NCI-H510A (cell line): ENCODE measurements at regions not wholly inside any gene's neighbourhood (a gene's known extent, or its start where the extent isn't known, plus 50 kb on each side); places are given as distances from the start of the nearest gene placed in this dataset.
"Not testable (repeated sequence)": the region's sequence is repeated elsewhere in the genome, so short reads cannot be mapped to it uniquely, and the experiment has no call there.

Experiments
- DNase-seq: peaks from one replicate; lab custom pipeline; 2025; lab: John Stamatoyannopoulos, UW

DNA sequence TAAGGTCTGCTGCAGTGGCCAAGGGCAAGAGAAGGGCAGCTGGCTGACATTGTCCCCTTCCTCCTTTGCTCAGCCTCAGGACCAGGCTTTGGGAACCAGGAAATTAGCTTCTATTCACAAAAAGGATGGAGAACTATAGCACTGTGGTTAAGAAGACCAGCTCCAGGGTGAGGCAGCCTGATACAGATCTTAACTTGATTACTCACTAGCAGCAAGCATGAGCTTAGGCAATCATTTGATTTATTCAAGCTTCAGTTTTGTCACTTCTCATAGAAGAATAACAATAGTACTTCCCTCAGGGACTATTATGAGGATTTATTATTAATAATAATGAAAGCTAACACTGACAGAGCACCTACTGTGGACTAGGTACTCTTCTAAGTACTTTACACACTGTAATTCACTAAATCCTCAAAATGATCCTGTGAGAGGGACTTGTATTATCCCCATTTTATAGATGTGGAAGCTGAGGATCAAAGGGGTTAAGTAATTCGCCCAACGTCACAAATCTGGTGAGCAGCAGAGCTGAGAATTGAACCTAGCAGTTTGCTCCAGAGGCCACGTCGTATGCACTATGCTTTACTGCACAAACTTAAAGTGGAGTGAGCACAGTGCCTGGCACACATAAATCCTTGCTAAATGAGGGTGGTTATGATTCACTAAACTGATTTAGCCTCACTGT lies 130.4 kb upstream of the PAK3 start:
- no peak for DNase-seq

DNA sequence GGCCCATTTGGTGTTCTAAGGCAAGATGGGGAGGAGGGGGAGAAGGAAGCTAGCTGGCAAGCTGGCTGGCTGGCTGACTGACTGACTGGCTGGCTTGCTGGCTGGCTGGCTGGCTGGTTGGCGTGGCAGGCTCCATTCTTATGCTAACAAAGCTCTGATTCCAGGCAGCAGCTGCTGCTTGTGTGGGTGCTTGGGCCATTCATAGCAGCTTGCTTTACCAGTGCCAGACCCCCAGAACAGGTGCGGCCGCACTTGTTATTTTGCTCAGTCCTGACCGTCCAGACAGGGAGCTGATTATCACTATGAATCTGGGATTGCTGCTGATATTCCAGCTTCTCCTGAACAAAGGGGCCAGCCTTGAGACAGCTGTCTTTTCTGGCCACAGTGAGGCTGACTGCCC lies 131.2 kb upstream of the PAK3 start:
- no peak for DNase-seq

DNA sequence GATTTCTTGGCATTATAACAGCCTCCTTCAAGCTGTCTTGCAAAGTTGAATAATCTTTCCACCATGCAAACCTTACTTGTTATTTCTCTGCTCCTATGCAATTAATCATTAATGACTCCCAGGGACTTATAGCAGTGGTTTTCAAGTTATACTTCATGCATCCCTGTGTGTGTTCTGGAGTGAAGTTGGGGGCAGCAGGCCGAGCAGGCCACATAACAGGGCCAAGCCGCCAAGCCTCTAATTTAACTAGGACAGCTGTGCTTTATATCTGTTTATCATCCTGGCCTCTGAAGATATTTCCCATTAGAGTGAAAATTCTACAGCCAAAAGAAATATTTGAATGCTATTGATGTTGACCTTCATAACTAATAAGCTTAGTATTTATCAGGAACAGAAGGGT lies 133.5 kb upstream of the PAK3 start:
- DNase-seq, result no peak

DNA sequence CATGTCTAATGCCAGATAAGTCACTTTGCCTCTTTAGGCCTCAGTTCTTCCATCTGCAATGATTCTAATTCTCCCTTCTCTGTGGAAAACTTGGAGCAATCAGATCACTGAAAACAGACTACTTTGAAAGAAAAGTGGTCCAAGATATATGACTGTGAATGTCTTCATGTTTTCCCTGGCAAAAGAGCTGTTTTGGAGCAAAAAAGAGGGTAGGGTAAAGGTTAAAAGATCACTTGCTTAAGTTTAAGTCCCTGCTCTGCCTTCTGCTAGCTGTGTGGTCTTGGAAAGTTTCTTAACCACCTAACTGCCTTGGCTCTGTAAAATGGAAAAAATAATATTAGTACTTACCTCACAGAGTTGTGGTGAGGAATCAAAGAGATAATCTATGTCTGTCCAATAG lies 140.3 kb upstream of the PAK3 start:
- no peak for DNase-seq

DNA sequence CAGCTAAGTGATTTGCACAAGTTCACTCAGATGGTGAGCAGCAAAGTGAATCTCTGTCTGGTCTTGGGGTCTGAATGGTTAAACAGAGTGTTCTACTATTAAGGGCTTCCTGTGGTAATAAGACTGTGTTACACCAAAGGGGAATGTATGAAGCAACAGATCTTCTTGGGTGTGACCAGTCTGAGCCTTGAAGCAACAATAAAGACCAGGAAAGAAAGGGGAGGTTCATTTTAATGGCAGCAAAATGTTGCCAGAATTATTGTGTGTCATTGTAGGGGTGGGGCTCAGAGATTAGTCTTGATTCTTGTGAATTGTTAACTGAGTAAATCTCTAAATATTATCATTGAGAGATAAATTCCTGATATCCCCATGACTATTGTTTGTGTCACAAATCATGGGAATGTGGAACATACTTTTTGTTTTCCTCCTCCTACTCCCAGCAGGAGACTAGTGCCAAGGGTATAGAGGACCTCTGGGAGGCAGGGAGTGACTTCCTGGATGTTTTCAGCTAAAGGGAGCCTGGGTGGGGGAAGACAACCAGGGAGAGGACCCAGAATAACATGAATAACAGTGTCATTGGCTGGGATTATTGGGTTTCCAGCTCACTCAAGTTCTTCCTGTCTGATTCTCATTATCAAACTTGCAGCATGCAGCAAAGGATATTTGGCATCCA lies 141.4 kb upstream of the PAK3 start:
- no peak for DNase-seq

DNA sequence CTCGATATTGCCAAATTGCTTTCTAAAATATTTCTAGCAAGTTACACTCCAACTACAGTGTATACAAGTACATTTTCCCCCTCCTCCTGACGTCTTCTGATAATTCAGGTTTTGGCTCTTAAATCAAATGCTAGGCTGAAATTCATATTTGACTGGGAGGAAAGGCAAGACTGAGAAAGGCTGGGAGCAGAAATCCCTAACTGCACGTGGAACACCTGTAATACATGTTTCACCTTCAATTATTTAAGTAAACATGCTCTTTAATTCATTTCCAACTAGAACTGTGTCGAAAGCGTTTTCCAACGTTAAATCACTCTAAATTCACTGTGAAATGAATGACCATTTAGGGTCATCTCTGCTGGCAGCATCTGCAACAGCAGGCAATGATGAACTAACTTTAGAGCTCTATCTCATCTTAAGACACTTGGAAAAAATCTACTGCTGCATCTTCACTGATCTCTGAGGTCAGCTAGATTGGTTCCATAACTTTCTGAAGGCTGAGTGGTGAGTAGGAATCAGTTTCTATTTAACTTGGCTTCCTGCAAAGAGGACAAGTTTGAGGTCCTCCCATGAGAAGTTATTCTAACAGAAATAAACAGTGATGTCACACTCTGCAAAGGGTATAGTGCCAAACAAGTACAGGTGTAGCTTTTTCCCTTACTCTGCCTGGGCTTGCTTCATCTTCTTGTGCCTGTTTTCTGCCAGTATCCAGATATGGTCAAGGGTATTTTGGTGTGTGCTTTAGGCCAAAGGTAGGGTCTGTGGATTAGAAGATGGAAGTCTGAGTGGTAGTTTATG lies 144.3 kb upstream of the PAK3 start:
- no peak for DNase-seq

DNA sequence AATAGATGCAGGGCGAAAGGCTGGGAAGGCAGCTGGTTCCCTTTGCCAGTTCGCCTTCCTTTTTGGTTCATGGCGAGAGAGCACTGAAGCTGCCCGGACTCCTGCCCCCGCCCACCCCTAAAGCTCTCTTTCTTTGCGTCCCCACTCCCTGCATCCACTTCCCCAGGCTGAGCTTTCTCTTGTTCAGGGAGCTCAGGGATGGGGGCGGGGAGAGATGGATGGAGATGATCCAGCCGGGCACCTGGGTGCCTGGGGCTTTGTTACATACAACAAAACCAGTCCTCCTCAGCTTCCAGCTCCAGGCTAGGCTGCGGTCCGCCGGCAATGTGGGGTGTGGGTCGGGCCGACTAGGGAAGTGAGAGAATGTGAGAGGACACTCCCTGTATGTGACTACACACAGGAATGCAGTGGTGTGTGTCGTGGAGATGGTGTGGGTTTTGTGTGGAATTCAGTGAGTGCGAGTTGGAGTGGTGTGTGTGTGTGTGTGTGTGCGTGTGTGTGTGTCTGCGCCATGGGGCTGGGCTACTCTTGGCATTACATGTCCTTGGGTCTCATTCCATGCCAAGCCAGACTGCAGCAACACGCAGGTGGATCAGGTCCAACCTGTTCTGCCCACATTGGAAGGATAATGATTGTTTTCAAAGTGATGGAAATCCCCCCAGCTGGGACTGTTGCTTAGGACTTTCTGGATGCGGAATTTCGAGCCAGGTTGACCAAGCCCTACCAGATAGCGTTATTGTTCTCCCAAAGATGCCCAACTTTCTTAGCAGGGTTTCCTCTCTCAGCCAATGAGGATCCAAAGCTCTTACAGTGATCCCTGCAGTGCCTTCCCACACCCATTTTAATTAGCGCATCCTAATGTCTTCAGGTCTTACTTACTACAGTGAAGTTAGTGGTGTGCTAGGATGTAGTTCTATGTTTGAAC lies 149.4 kb upstream of the CHRDL1 start:
- DNase-seq, result peak; percentile 9

DNA sequence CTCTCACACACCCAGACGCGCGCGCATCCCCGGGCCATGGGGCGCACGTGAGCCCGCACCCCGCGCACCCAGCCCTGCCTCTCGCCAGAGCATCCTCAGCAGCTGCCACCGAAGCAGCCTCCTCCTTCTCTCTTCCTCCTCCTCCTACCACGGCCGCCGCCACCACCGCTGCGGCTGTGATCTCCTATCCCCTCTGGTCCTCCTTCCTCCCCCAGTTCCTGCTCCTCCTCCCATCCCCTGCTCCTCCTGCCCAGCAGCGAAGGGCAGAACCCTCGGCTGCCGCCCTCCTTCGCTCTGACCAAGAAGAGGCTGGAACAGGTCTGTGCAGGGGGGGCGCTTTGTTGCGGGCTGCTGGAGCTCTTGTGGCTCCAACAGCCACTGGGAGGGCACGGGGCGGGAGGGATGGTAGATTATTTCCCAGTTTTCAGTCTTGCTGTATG lies 148.7 kb upstream of the CHRDL1 start:
- DNase-seq, result peak; percentile 13

DNA sequence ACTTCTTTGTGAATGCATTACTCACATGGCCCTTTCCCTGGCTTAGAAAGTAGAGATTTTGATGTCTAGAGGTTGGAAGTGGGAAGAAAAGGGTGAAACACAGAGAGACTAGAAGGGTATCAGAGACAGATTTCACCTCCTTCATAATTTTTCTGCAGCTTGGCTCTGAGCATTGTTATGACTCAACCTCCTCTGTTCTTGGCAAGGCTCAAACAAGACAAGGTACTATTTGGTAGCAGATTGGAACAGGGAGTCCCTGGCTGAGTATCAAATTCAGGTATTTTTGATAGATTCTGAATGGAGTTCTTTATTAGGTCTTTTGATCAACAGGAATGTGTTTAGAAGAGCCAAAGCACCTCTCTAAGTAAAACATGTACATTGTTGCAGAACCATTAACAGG lies 146.3 kb upstream of the CHRDL1 start:
- no peak for DNase-seq

DNA sequence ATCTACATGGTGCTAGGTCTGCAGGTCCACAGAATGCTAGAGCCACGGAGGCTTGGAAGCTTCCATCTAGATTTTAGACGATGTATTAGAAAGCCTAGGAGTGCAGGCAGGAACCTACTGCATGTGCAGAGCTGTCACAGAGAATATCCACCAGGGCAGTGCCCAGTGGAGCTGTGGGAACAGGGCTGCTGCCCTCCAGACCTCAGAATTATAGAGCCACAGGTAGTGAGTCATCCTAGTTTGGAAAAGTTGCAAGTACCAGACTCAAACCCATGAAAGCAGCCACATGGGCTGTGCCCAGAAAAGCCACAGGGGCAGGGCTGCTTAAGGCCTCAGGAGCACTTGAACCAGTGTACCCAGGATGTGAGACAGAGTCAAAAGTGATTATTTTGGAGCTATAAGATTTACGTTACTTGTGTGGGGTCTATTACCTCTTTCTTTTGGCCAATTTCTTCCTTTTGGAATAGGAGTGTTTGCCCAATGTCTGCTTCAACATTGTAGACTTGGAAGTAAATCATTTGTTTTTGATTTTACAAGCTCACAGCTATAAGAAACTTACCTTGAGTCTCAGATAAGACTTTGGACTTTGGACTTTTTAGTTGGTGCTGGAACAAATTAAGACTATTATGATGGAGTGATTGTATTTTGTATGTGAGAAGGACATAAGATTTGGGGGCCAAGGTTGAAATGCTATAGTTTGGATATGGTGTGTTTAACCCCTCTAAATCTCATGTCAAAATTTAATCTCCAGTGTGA lies 143.5 kb upstream of the CHRDL1 start:
- no peak for DNase-seq

DNA sequence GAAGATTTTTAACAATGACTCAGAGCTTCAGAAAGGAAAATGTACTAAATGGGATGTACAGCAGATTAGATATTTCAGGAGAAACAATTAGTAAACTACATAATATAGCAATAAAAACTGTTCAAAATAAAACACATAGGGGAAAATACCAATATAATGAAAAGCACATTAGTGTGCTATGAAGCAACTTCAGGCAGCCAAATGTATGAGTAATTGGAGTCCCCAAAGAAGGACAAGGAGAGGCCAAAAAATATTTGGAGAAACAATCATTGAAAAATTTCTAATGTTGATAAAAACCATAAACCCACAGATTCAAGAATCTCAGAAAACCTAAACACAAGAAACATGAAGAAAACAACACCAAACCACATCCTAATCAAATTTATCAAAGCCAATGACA lies 129.3 kb upstream of the CHRDL1 start:
- DNase-seq, result no peak

DNA sequence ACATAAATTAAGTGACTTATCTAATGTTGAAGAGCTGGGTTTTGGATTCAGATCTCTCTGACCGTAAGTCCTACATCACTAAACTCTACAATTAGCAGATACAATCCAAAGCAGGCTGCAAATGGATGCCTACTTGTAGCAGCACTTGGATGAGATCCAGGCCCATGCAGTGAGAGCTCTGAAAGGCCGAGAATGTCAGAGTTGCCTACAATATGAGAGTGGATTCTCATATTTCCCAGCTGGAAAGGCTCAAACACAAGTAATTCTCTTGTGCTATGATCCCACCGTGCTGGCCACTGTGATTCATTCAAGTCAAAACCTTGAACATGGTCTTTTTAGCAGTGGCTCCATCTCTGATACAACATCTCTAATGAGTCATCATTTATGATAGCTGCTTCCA lies 125.4 kb upstream of the CHRDL1 start:
- no peak for DNase-seq

DNA sequence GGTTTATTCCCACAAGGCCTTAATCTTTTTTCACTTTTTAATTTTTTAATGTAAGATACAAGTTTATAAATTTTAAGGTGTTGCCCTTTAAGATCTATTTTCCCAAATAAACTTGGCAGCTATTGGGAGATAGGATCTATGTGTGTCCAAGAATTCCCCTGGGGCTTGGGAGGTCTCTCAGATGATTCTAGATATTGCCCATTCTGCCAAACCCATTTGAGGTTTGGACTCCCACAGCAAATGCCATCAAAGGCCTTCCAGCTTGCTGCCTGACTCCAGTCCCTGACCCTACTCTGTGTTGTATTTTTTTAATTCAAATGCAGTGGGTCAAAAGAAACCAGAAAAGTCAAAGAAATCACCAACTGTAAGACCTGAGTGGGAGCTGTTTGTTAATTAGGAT lies 120.0 kb upstream of the CHRDL1 start:
- no peak for DNase-seq

DNA sequence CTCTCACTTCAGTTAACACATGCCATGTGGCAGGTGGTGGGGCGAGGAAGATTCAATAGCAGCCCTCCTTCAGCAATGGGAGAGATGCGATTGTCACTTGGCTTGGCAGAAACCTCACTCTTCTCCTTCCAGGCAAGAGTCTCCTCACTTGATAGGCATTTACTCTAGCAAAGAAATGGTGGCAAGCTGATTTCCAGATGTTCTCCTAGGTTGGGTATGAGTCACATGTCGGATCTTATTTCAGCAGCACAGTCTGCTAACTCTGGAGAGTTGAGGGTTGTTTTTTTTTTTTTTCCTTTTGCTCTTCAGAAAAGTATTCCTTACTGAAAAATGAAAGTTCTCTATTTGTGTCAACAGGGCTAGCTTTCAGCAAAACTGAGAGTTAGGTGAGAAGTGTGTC lies 119.5 kb upstream of the CHRDL1 start:
- no peak for DNase-seq

DNA sequence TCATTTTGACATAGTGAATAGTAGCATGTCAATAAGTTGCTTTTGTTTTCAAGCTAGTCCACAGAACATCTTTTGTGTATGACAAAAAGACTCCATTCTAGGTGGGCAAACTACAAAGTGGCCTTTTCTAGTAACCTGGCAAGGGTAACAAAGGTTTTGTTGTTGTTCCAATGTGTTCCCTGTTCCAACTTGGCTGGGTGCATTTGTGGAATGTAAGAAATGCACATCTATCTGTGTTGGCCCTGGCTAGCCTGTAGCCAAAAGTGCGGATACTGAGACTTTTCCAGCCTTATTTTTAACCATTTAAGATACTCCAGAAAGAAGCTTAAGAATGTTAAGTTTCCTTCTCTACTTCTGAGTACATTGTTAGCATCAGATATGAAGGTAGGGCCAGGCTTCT lies 118.7 kb upstream of the CHRDL1 start:
- no peak for DNase-seq

DNA sequence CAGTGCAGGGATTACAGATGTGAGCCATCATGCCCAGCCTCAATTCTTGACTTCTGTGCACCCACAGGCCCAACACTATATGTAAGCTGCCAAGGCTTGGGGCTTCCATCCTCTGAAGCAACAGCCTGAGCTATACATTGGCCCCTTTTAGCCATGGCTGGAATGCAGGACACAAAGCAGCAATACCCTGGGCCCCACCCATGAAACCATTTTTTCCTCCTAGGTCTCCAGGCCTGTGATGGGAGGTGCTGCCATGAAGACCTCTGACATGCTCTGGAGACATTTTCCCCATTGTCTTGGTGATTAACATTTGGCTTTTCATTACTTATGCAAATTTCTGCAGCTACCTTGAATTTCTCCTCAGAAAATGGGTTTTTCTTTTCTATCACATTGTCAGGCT lies 109.1 kb upstream of the CHRDL1 start:
- DNase-seq, result not testable (repeated sequence)

DNA sequence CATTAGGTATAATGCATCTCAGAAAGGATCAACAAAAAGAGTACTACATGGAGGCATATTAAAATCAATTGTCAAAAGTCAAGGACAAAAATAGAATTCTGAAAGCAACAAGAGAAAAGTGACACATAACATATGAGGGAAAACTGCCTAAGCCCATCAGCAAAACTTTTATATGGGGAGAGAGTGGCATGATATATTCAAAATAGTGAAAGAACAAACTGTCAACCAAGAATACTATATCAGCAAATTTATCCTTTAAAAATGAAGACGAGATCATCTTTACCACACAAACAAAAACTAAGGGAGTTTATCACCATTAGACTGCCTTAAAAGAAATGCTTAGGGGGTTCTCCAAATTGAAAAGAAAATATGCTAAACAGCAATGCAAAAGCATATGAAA lies 86.4 kb upstream of the CHRDL1 start:
- DNase-seq, result no peak

DNA sequence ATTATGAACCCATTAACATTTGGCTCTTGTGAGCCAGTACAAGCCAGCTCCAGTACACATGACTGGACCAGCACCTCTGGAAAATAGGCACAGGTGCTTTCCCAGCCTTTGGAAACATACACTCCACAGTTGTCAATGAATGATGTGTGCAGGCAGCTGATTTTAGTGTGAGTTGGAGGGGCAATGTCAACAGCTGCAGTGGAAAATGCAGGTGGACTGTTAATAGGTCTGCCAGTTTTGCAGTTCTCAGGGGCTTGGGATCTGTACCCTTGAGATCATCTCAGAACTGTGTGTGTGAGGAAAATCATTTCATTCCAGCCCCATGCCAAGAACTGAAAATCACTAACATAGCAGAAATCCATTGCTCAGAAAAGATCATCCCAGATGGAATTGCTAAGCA lies 81.7 kb upstream of the CHRDL1 start:
- no peak for DNase-seq

DNA sequence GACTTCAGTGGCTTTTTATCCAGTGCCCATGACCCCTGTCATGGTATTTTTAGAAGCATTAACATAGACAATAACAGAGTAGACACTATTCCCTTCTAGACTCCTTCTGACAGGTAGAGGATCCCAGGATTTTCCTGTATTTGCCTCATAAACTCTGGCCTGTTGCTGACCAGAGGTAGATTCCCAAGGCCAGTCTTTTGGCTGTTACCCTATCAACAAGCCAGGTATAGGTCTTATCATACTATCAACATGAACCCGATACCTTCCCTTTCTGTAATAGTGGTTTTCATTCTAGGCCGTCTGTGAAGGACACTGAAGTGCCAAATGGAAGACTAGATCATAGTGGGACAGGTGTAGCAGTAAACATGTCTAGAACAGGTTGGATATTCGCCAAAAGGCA lies 76.2 kb upstream of the CHRDL1 start:
- DNase-seq, result no peak

DNA sequence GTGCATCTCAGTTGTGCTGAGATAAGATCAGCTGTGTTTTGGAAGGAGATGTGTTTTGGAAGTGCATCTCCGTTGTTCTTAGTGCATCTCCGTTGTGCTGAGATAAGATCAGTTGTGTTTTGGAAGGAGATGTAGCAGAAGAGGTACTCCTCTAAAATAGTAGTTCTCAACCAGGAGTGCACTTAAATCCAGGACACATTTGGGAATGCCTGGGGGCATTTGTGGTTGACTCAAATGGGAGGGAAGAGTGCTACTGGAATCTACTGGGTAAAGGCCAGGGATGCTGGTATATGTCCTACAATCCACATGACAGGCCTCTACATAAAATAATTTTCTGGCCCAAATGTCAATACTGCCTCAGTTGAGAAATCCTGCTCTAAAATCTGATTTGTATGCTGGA lies 70.8 kb upstream of the CHRDL1 start:
- DNase-seq, result no peak

DNA sequence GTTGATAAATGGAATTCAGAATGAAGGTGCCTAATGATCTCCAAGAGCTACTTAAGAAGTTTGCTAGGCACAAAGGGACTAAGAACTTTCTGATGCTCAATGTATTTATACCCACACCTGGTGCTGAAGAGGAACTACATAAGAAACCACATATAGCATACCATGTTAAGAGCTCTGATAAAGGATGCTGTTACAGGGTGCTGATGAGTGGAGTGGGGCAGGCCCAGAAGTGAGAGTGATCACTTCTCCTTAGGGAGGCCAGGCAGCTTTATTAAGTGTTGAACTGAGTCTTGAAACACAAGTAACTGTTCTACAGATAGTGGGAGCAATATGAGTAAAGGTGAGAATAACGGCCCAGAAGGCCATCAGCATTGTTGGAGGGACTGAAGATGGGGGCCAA lies 68.3 kb upstream of the CHRDL1 start:
- no peak for DNase-seq
